ENCODE measurements at regions not wholly inside any gene's neighbourhood (a gene's known extent, or its start where the extent isn't known, plus 50 kb on each side); places are given as distances from the start of the nearest gene placed in this dataset.

GRCh38 chr3:159839561-159840379 is 148.9 kb upstream of the IL12A start, which contains the start of gene SCHIP1:
SCHIP1 (plus strand) TSS chr3:159839861.
- ATAC-seq (ENCODE audit: low FRiP score in 2 of 2) (peak; percentile 52 to 73), DNase-seq (peak; percentile 47 to 83)
- Histone ChIP-seq H3K27ac (peak within 1 kb of the TSS; percentile 11 to 78 (median 62)), H3K4me1 (peaks cover 17 to 35% (median 25%) of the 10 kb centered on the region in 4 donors), H3K4me3 (peak within 1 kb of the TSS in 3 of 4 donors; percentile 29 to 43 (median 41)), H3K27me3 (no peaks in the 10 kb centered on the region), H3K36me3 (no peaks in the 10 kb centered on the region), H3K9me3 (no peaks in the 10 kb centered on the region)
- WGBS, 2 donors = 49 to 54% methylated on average over 23 to 30 of the region's 30 CpGs
- TF ChIP-seq CTCF (IDR thresholded peaks at IDR 0.05) = no peak
- TF ChIP-seq EP300 (IDR thresholded peaks at IDR 0.05) = no peak
- TF ChIP-seq POLR2A (IDR thresholded peaks at IDR 0.05) = peak in 1 of 4 donors; percentile 43

- Histone ChIP-seq H3K27me3 (no peaks in the 10 kb centered on the region), H3K4me3 (peak overlapping the region in 3 of 4 donors; percentile 29 to 43 (median 41)), H3K9me3 (no peaks in the 10 kb centered on the region), H3K27ac (peak overlapping the region; percentile 11 to 78 (median 62)), H3K36me3 (no peaks in the 10 kb centered on the region), H3K4me1 (peaks cover 21 to 41% (median 27%) of the 10 kb centered on the region in 4 donors)
- TF ChIP-seq POLR2A (IDR thresholded peaks at IDR 0.05) (peak in 2 of 4 donors; percentile 13 to 14), CTCF (IDR thresholded peaks at IDR 0.05) (no peak), EP300 (IDR thresholded peaks at IDR 0.05) (peak in 2 of 4 donors; percentile 2 to 63), POLR2AphosphoS5 (IDR thresholded peaks at IDR 0.05) (peak in 1 of 2 donors; percentile 42)
- ATAC-seq (ENCODE audit: low FRiP score in 2 of 2) (peak; percentile 35 to 75), DNase-seq (peak in 1 of 2 donors; percentile 31)
- WGBS, 2 donors = 49 to 57% methylated on average over 3 of the region's 3 CpGs
Measured at GRCh38 chr3:159840703-159841299, 147.8 kb upstream of the IL12A start.

GRCh38 chr3:159841766-159842165 is 146.9 kb upstream of the IL12A start:
- peaks cover 21 to 41% (median 25%) of the 10 kb centered on the region in 4 donors for H3K4me1 ChIP-seq
- ATAC-seq (ENCODE audit: low FRiP score in 2 of 2) (no peak), DNase-seq (no peak)
- H3K27ac ChIP-seq = peak overlapping the region in 2 of 4 donors; percentile 4 to 78
- H3K4me3 ChIP-seq = no peak overlapping the region
- no peaks in the 10 kb centered on the region for H3K27me3 ChIP-seq
- no peaks in the 10 kb centered on the region for H3K9me3 ChIP-seq
- WGBS, 2 donors = 79 to 90% methylated on average over 1 of the region's 1 CpG
- H3K36me3 ChIP-seq = no peaks in the 10 kb centered on the region
- no peak for TF ChIP-seq POLR2AphosphoS5 (IDR thresholded peaks at IDR 0.05)
- TF ChIP-seq CTCF (IDR thresholded peaks at IDR 0.05) = no peak
- no peak for TF ChIP-seq POLR2A (IDR thresholded peaks at IDR 0.05)
- TF ChIP-seq EP300 (IDR thresholded peaks at IDR 0.05) = no peak

GRCh38 chr3:159843840-159844730 is 144.6 kb upstream of the IL12A start:
- TF ChIP-seq EP300 (IDR thresholded peaks at IDR 0.05) (no peak), POLR2A (IDR thresholded peaks at IDR 0.05) (no peak), CTCF (IDR thresholded peaks at IDR 0.05) (no peak), POLR2AphosphoS5 (IDR thresholded peaks at IDR 0.05) (no peak)
- no peaks in the 10 kb centered on the region for H3K36me3 ChIP-seq
- ATAC-seq (ENCODE audit: low FRiP score in 2 of 2) (no peak), DNase-seq (no peak)
- no peak overlapping the region for H3K4me3 ChIP-seq
- no peaks in the 10 kb centered on the region for H3K9me3 ChIP-seq
- WGBS, 2 donors = 37 to 38% methylated on average over 7 of the region's 7 CpGs
- H3K4me1 ChIP-seq = peaks cover 14 to 32% (median 15%) of the 10 kb centered on the region in 4 donors
- no peaks in the 10 kb centered on the region for H3K27me3 ChIP-seq
- H3K27ac ChIP-seq = peak overlapping the region in 2 of 4 donors; percentile 23 to 28
